ENCODE measurements at regions not wholly inside any gene's neighbourhood (a gene's known extent, or its start where the extent isn't known, plus 50 kb on each side); places are given as distances from the start of the nearest gene placed in this dataset.

- TF ChIP-seq ZFX (IDR thresholded peaks at IDR 0.05; ENCODE audit: borderline replicate concordance): no peak
- no peak for TF ChIP-seq CTCF (IDR thresholded peaks at IDR 0.05)
- H3K27ac ChIP-seq: no peak overlapping the region
These were observed 179.7 kb upstream of the NDST4 start for GRCh38 chr4:115293093-115293462.

GRCh38 chr4:115292320-115293092 is 179.1 kb upstream of the NDST4 start:
- H3K27ac ChIP-seq: no peak overlapping the region
- TF ChIP-seq CTCF (IDR thresholded peaks at IDR 0.05): no peak
- no peak for TF ChIP-seq ZFX (IDR thresholded peaks at IDR 0.05; ENCODE audit: borderline replicate concordance)

- no peak overlapping the region for H3K27ac ChIP-seq
- TF ChIP-seq ZFX (IDR thresholded peaks at IDR 0.05; ENCODE audit: borderline replicate concordance) (no peak), CTCF (IDR thresholded peaks at IDR 0.05) (no peak)
These were observed 174.0 kb upstream of the NDST4 start for GRCh38 chr4:115287426-115287825.

GRCh38 chr4:115279330-115279729 is 165.9 kb upstream of the NDST4 start:
- H3K27ac ChIP-seq: no peak overlapping the region

GRCh38 chr4:115278830-115279229 is 165.4 kb upstream of the NDST4 start:
- no peak for TF ChIP-seq ZFX (IDR thresholded peaks at IDR 0.05; ENCODE audit: borderline replicate concordance)
- no peak for TF ChIP-seq CTCF (IDR thresholded peaks at IDR 0.05)
- no peak overlapping the region for H3K27ac ChIP-seq

More at GRCh38 chr4:115279330-115279729, 165.9 kb upstream of the NDST4 start:
- TF ChIP-seq ZFX (IDR thresholded peaks at IDR 0.05; ENCODE audit: borderline replicate concordance): no peak
- TF ChIP-seq CTCF (IDR thresholded peaks at IDR 0.05): no peak

- no peak overlapping the region for H3K27ac ChIP-seq
- TF ChIP-seq CTCF (IDR thresholded peaks at IDR 0.05) (no peak), ZFX (IDR thresholded peaks at IDR 0.05; ENCODE audit: borderline replicate concordance) (no peak)
These were observed 162.2 kb upstream of the NDST4 start for GRCh38 chr4:115275615-115276014.

- no peak overlapping the region for H3K27ac ChIP-seq
These were observed 161.1 kb upstream of the NDST4 start for GRCh38 chr4:115274545-115274944.

More at GRCh38 chr4:115274545-115274944, 161.1 kb upstream of the NDST4 start:
- no peak for TF ChIP-seq ZFX (IDR thresholded peaks at IDR 0.05; ENCODE audit: borderline replicate concordance)
- TF ChIP-seq CTCF (IDR thresholded peaks at IDR 0.05): no peak

All from 22Rv1 (cell line).